HUDEP-2 (cell line): ENCODE measurements at regions not wholly inside any gene's neighbourhood (a gene's known extent, or its start where the extent isn't known, plus 50 kb on each side); places are given as distances from the start of the nearest gene placed in this dataset.

Source experiments
- DNase-seq, 76 experiments: peaks; one replicate each; lab custom pipeline; 2025; ENCODE audit not compliant: unreplicated experiment in 76 of 76; lab: John Stamatoyannopoulos, UW

DNA sequence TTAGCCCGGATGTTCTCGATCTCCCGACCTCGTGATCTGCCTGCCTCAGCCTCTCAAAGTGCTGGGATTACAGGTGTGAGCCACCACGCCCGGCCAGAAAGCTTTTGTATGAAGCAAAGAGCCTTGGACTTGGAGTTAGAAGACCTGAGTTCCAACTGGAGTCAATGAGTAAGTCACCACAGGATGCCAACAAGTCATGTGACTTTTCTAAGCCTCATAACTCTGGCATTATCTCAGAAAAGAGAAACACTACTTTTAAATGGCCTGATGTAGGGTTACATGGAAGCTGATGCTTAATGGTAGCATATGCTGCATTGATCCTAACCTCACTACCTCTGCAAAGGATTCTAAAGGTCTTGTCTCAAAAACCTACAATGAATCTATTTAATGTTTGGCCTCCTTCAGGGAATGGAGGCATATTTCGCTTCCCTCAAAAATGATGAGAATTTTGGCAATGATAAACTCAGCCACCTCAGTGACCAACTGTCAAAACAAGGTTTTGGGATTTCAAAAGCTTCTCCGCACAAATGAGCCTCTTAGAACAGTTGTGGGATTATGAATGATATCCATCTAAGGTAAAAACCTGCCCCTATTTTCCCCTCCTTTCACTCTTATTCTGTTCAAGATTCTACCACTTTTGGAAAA, 236.8 kb downstream of the ACTL7B start:
- no peak for DNase-seq

- DNase-seq: no peak
These were observed 238.1 kb downstream of the ACTL7B start for GRCh38 chr9:108617676-108618075.

GRCh38 chr9:108615152-108615551, 240.6 kb downstream of the ACTL7B start:
- DNase-seq: no peak

DNA sequence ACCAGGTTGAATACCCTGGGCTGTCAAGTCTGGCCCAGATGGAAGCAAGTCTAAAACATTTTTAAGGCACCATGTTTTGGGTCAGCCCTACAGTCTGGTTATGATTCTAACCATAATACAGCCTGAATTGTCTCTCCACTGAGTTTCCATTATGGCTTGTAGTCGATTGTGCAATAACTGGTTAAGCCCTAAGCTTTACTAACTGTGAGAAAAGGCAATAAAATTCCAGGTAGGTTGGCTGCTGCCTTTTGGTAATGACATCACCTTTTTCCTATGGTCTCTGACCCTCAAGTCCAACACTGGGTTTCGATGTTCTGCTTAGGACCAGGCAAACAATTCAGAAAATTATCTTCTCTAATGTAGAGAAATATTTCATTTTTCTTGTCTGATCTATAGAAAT, 243.3 kb downstream of the ACTL7B start:
- no peak for DNase-seq

DNA sequence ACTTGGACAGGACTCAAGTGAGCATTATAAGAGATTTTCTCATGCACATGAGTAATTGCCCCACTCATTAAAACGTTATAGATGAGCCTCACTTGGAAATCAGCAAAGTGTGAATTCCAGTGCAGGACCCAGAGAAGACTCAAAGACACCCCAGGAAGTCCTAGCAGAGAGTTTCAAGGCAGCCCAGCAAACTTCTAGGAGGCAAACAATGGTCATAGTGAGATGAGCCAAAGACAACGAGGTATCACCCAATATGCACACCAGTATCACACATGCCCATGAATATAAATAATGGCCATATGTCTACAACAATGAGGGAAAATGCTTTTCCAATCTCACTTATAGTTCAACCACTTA, 245.9 kb downstream of the ACTL7B start:
- no peak for DNase-seq

- DNase-seq: no peak
These were observed 246.4 kb downstream of the ACTL7B start for GRCh38 chr9:108609227-108609896.

- DNase-seq: no peak
These were observed 248.2 kb downstream of the ACTL7B start for GRCh38 chr9:108607607-108608006.

- no peak for DNase-seq
These were observed 249.4 kb downstream of the ACTL7B start for GRCh38 chr9:108606401-108606800.

GRCh38 chr9:108603141-108603540, 252.6 kb downstream of the ACTL7B start:
- no peak for DNase-seq

DNA sequence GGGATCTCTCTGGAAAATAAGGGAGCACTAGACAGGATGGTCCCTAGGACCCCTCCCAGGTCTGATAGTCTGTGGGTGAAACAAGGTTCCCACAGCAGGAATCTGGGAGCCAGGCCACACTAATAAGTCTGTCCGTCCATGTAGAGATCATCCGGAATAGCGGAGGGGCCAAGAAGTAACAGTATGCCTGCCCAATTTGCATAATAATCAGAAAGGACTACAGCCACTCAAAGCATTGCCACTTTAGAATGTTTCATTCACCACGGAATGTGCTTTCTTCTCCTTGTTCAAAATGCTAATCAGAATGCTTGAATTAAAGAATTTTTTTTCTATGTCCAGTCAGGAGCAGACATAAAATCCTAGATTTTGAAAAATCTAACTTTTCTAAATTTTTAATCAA, 254.9 kb downstream of the ACTL7B start:
- no peak for DNase-seq

GRCh38 chr9:108599571-108599970, 256.2 kb downstream of the ACTL7B start:
- no peak for DNase-seq

DNA sequence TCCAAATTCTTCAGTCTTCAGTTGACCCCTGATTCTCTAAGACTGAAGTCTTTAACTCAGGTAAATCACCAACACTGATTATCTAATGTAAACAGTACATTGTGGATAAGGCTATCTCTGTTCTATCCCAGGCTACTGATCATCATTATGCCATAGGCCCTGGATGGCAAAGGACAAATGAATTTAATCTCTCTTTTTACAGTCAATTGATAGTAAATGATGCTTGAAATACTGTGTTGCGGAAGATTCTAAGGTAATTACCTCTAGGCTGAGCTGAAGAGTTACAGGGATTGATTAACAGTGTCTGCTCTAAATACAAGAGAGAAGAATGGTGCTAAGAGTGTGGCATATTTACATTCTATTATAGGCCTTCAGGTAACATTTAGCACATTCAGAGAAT, 264.7 kb downstream of the ACTL7B start:
- no peak for DNase-seq

- DNase-seq: no peak
These were observed 267.5 kb downstream of the ACTL7B start for GRCh38 chr9:108588246-108588645.

DNA sequence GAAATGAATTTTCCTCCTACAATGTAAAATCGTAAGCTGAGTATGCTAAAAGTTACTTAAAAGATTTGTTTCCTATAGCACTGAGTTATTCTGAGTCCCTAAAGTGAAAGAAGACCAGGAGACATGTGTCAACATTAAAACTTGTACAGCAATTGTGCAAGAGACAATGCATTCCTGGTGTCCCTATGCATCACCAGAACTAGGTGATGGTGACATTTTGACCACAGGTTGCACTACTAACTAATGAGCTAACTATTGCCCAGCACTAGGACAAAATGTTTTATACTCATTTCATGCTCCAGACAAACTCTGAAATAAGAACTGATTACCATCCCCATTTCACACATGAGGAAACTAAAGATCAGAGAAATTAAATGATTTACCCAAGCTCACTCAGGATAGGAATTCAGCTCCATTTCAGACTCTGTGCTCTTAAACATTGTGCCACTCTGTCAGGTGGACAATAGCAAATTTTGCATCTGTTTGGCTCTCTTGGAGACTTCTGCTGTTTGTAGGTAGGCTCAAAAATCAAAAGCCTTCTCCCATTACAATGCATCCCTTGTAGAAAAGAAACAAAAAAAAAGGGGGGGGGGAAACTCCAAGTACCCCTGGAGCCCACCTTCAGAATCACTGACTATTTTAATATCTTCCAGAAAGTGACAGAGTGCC, 269.2 kb downstream of the ACTL7B start:
- no peak for DNase-seq

- no peak for DNase-seq
These were observed 270.9 kb downstream of the ACTL7B start for GRCh38 chr9:108584860-108585259.

DNA sequence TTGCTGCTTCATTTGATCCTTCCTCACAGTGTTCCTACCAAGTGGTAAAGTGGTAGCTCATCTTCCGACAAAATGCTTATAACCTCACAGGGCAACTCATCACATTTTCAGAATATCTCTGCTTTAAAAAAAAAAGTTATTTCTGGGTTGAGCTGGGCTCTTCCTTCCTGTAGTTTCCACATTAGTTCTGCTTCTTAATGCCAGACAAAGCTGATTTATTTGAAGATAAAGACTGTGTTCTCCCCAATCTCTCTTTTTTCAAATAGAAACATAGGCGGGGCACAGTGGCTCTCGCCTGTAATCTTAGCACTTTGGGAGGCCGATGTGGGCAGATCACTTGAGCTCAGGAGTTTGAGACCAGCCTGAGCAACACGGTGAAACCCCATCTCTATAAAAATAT, 273.1 kb downstream of the ACTL7B start:
- DNase-seq: no peak

DNA sequence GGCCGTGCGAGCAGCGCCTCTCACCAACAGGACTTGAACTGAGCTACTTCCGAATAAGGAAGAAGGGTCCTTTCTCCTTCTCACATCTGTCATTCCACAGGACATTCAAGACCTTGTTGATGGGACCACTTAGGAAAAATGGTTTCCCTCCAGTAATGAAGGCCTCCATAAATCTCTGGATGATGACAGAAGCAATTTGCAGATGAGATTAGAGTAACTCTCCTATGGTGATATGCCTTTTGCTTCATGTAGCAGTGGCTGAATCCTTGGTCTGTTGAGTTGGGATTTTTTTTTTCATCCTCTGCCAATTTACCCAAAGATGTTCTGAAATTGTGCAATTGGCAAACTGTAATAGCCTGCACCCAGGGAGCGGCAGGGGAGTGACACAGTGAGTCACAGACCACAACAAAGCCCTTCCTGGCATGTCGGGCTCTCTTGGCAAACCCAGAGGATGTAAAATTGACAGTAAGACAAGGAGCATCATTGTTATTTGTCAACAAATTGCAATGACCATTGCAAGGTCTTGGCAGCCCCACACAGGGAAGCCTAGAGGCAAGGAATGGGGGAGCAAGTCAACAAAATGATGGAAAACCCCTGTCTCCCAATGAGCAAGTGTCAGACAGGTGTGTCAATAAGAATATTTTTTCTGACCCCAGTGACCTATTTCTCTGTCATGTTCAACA, 275.9 kb downstream of the ACTL7B start:
- no peak for DNase-seq

GRCh38 chr9:108575276-108575675, 280.5 kb downstream of the ACTL7B start:
- no peak for DNase-seq

- no peak for DNase-seq
These were observed 286.2 kb downstream of the ACTL7B start for GRCh38 chr9:108569624-108570023.

GRCh38 chr9:108568093-108568492, 287.7 kb downstream of the ACTL7B start:
- DNase-seq: no peak

GRCh38 chr9:108567571-108567970, 288.2 kb downstream of the ACTL7B start:
- DNase-seq: no peak
